ENCODE measurements at regions not wholly inside any gene's neighbourhood (a gene's known extent, or its start where the extent isn't known, plus 50 kb on each side); places are given as distances from the start of the nearest gene placed in this dataset.

GRCh38 chr20:22768266-22769178 lies 184.2 kb upstream of the FOXA2 start:
- H3K4me3 ChIP-seq: no peak overlapping the region
- no peaks in the 10 kb centered on the region for H3K27me3 ChIP-seq (replicated peaks in 1 of 7)
- no peak overlapping the region for H3K27ac ChIP-seq
- peaks cover 0 to 3% (median 0%) of the 10 kb centered on the region in 6 donors for H3K4me1 ChIP-seq
- no peak for DNase-seq
- intact Hi-C loops (cut with DNase I; ENCODE audit: low total_unique reads): no loop called here
- no peaks in the 10 kb centered on the region for H3K9me3 ChIP-seq
- 75 to 83% (median 79%) methylated on average over 11 of the region's 11 CpGs for WGBS, 5 donors
- no peaks in the 10 kb centered on the region for H3K36me3 ChIP-seq
- no peak for TF ChIP-seq POLR2A (IDR thresholded peaks at IDR 0.05)
- TF ChIP-seq POLR2AphosphoS5 (IDR thresholded peaks at IDR 0.05): no peak
- no peak for TF ChIP-seq CTCF (IDR thresholded peaks at IDR 0.05 in 8 of 11, conservative IDR thresholded peaks at IDR 0.05 in 3 of 11)

- Histone ChIP-seq H3K4me3 (no peak overlapping the region), H3K27ac (no peak overlapping the region), H3K27me3 (replicated peaks in 1 of 7) (no peaks in the 10 kb centered on the region), H3K9me3 (no peaks in the 10 kb centered on the region), H3K36me3 (no peaks in the 10 kb centered on the region), H3K4me1 (no peaks in the 10 kb centered on the region)
- intact Hi-C loops (cut with DNase I; ENCODE audit: low total_unique reads): no loop called here
- no peak for DNase-seq
- TF ChIP-seq POLR2A (IDR thresholded peaks at IDR 0.05) (no peak), CTCF (IDR thresholded peaks at IDR 0.05 in 8 of 11, conservative IDR thresholded peaks at IDR 0.05 in 3 of 11) (no peak), POLR2AphosphoS5 (IDR thresholded peaks at IDR 0.05) (no peak)
Observed at GRCh38 chr20:22770241-22770800, 185.9 kb upstream of the FOXA2 start.

- no peaks in the 10 kb centered on the region for H3K27me3 ChIP-seq (replicated peaks in 1 of 7)
- no peak overlapping the region for H3K27ac ChIP-seq
- 78 to 87% (median 83%) methylated on average over 5 of the region's 5 CpGs for WGBS, 5 donors
- DNase-seq: no peak
- no peak for TF ChIP-seq POLR2AphosphoS5 (IDR thresholded peaks at IDR 0.05)
- no peak for TF ChIP-seq CTCF (IDR thresholded peaks at IDR 0.05 in 8 of 11, conservative IDR thresholded peaks at IDR 0.05 in 3 of 11)
- no peak for TF ChIP-seq POLR2A (IDR thresholded peaks at IDR 0.05)
- H3K36me3 ChIP-seq: no peaks in the 10 kb centered on the region
- intact Hi-C loops (cut with DNase I; ENCODE audit: low total_unique reads): no loop called here
- no peak overlapping the region for H3K4me3 ChIP-seq
- no peaks in the 10 kb centered on the region for H3K4me1 ChIP-seq
- H3K9me3 ChIP-seq: peaks cover 0 to 7% (median 0%) of the 10 kb centered on the region in 8 donors
Observed at GRCh38 chr20:22771706-22772105, 187.3 kb upstream of the FOXA2 start.

GRCh38 chr20:22773344-22773743 lies 189.0 kb upstream of the FOXA2 start:
- no peak for TF ChIP-seq POLR2A (IDR thresholded peaks at IDR 0.05)
- WGBS, 5 donors: 30 to 70% (median 45%) methylated on average over 3 of the region's 3 CpGs
- Histone ChIP-seq H3K9me3 (peaks cover 0 to 7% (median 0%) of the 10 kb centered on the region in 8 donors), H3K36me3 (no peaks in the 10 kb centered on the region), H3K4me3 (no peak overlapping the region), H3K27me3 (replicated peaks in 1 of 7) (no peaks in the 10 kb centered on the region), H3K27ac (no peak overlapping the region), H3K4me1 (no peaks in the 10 kb centered on the region)
- DNase-seq: no peak
- intact Hi-C loops (cut with DNase I; ENCODE audit: low total_unique reads): no loop called here
